Left forelimb (tissue), 1 donor: ENCODE measurements at regions not wholly inside any gene's neighbourhood (a gene's known extent, or its start where the extent isn't known, plus 50 kb on each side); places are given as distances from the start of the nearest gene placed in this dataset.

ENCODE experiments used
- DNase-seq: peaks from one replicate; pipeline ENCODE4 v3.0.0-alpha.2; 2018; ENCODE audit warnings: low spot score

DNA sequence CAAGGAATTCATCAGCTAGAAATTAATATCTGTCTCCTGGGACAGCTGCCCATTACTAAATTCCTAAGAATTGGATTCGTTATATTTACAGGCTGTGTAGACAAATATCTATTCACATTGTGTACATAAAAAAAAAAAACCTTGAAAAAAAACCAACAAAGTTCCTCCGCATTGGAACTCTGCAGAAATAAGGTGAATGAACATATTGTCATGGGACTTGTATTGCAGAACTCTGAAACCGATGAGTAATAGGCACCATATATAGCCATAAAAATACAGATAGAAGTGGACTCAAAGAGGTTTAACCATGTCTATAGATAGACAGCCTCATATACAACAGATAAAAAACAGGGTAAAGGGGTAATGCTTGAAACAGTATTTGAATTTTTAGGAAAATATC is 909.9 kb upstream of the CHAC2 start:
- no peak for DNase-seq

GRCh38 chr2:52852006-52852405 is 915.6 kb upstream of the CHAC2 start:
- DNase-seq = no peak

DNA sequence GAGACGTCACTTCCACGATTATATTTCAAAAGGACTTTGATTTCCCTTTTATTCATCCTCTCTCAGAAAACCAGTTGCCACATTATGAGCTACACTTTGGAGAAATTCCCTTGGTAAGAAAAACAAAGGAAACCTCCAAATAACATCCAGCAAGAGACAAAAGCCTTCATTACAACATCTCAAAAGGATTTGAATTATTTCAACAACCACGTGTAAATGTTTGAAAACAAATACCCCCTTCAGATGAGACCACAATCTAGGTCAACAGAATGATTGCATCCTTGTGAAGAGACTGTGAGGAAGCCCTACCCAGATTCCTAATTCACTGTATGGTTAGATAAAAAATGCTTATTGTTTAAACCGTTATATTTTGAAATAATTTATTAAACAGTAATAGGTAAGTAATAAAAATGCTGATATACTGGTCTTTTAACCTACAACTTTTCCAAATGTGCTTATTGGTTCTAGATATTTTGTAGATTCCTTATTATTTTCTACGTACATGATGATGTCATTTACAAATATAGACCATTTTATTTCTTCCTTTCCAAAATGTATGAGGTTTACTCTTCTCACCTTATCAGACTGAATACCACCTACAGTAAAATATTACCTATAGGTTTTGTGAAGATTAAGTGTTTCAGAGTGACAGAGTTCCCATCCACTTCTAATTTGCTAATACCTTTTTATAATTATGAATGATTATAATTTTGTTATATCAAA is 922.7 kb upstream of the CHAC2 start:
- no peak for DNase-seq

DNA sequence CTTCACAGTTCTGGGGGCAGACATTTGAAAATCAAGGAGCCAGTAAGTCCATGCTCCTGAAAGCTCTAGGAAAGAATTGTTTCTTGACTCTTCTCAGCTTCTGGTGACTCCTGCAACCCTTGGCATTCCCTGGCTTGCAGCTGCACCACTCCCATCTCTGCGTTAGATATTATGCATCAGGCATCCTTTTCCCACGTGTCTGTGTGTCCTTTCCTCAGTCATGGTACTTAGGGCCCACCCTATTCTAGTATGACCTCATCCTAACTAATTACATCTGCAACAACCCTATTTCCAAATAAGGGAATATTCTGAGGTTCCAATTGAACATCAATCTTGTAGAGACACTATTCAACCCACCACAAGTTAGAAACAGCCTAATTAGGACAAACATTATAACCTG is 931.7 kb upstream of the CHAC2 start:
- DNase-seq = no peak

DNA sequence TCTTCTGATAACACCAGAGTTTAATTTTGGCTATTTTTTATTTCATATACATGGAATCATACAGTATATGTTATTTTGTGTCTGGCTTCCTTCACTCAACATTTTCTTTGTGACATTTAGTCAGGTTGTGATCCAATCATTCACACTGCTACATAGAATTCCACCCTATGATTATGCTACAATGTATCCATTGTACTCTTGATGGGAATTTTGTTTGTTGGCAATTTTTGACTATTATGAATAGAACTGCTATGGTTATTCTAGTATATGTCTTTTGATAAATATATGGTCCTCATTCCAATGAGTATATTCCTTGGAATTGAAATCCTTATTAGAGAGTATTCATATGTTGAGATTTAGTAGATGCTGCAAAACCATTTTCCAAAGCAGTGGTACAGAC is 936.4 kb upstream of the CHAC2 start:
- no peak for DNase-seq

DNA sequence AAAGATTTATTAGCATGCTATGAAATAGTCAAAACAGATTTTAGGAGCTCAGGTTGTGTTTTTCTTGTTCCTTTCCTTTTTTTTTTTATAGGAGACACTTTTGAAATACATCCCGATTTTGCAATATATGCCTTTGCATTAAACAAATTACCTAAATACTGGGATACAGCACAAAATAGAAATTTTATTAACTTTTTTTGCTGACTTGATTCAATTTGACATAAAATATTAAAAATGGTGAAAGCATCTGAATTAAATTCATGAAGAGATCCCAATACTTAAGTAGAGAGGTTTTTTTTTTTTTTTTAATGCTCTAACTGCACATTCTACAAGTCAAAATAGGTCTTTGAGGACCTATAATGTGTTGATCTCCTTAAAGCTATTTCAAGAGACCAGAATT is 939.5 kb upstream of the CHAC2 start:
- no peak for DNase-seq

DNA sequence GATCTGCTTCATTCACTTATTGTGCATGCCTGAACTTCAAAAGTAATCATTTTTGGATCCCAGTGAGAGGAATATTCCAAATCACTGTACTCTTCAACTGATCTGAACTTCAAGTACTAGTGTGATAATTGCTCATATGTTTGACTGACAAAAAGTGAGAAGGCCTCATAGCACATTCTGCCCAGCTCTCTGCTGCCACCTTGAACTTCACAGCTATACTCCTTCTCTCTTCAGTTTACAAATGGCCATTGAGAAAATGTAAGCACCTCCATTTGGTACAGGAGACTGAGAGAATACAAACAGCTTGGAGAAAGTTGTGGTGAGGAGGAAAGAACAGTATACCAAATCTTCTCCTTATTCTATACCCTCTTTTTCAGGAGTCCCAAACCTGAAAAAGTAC is 946.0 kb upstream of the CHAC2 start:
- DNase-seq = no peak

DNA sequence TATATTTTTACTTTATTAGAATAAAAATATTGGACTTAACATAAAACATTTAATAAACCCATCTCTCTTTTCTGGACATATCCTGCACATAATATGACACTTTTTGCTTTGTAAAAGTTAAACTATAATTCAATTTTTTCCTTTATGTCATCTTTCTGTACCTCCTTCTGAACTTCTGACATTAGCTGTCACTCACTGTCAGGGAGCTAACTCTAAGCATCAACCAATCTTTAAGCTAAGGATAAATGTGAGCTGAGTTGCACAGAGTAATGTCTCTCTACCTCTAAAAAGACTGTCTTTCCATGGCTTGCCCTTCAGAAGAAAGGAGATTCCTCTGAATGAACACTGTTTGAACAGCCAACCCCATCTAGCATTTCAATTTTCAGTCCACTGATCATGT is 948.6 kb upstream of the CHAC2 start:
- DNase-seq = no peak

DNA sequence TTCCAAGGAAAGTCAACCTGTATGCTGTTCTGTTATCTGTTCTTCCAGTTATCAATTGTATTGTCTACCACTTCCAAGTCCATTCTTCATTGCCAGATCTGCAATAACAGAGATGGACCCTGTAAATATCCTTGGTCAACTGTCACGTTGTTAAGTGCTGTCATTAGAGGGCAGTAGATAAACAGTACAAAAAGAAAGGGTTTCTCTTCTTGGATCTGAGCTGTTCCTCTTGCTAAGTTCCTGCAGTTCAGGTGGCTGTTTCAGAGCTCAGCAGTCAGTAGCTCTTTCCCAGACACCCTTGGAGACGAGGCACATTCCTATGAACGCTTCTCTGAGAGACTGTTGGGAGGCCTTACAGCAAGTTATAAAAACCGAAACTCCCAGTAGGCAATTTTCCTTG is 957.1 kb upstream of the CHAC2 start:
- no peak for DNase-seq

GRCh38 chr2:52805901-52806410 is 961.6 kb upstream of the CHAC2 start:
- DNase-seq = no peak

GRCh38 chr2:52794581-52794980 is 973.0 kb upstream of the CHAC2 start:
- no peak for DNase-seq

DNA sequence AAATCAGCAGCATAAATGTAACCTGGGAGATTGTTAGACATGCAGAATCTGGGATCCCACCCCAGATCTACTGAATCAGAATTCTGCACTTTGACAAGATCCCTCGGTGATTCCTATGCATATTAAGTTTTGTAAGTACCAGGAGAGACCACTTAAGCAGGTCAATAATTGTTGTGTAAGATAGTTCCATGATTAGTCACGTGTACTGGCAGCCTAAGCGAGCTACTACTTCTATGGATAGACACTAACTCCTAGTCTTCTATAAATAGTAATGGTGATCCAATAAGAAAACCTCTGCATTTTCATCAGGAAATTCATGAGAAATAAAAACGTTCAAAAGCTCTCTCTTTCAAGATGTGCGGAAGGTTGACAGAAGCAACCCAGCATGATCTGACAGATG is 988.2 kb upstream of the CHAC2 start:
- DNase-seq = no peak

- no peak for DNase-seq
Observed at GRCh38 chr2:52776571-52776970, 991.0 kb upstream of the CHAC2 start.

DNA sequence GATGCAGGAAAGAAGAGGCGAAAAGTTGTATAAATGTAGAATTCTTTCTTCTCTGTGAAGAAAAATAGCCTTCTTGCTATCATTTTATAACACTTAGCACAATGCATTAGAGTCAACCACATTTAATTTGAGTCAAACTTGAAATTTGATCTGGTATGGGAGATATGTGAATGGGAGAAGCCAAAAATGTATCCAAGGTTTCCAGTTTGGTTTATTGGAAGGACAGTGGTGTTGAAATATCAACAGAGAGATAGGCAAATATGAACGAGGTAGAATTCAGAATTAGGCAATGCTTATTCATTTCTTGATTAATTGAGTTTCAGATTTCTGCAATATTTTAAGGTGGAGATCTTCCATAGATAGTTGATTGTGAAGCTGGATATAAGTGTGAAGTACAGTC is 991.9 kb upstream of the CHAC2 start:
- no peak for DNase-seq

DNA sequence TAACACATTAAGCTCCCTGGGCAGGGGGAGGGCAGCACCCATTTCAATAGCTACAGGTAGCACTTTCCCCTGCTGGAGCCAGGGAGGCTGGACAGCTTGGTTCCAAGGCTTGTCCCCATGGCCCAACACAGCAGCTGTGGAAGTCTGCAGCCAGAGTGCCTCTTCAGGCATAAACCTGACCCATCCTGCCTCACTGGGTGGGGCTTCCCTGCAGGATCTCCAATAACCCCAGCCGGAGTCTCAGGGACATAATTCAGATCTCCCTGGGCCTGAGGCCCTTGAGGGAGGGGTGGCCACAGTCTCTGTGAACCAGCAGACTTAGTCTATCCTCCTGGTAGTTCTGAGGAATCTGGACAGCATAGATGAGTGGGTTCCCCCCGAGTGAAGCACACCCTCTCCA is 1001.9 kb upstream of the CHAC2 start:
- DNase-seq = no peak

- DNase-seq = no peak
Observed at GRCh38 chr2:52749764-52750163, 1017.8 kb upstream of the CHAC2 start.

- DNase-seq = no peak
Observed at GRCh38 chr2:52745144-52745543, 1022.5 kb upstream of the CHAC2 start.

- no peak for DNase-seq
Observed at GRCh38 chr2:52732849-52733395, 1034.7 kb upstream of the CHAC2 start.

GRCh38 chr2:52724585-52724984 is 1043.0 kb upstream of the CHAC2 start:
- DNase-seq = no peak

- no peak for DNase-seq
Observed at GRCh38 chr2:52717836-52718235, 1049.8 kb upstream of the CHAC2 start.

- no peak for DNase-seq
Observed at GRCh38 chr2:52710810-52711618, 1056.6 kb upstream of the CHAC2 start.

GRCh38 chr2:52704251-52704650 is 1063.4 kb upstream of the CHAC2 start:
- no peak for DNase-seq

GRCh38 chr2:52703004-52703403 is 1064.6 kb upstream of the CHAC2 start:
- DNase-seq = no peak
